ENCODE measurements at regions not wholly inside any gene's neighbourhood (a gene's known extent, or its start where the extent isn't known, plus 50 kb on each side); places are given as distances from the start of the nearest gene placed in this dataset.
"Not testable (repeated sequence)": the region's sequence is repeated elsewhere in the genome, so short reads cannot be mapped to it uniquely, and the experiment has no call there.

- H3K27ac ChIP-seq; H3K4me3 ChIP-seq; H3K36me3 ChIP-seq; H3K9me3 ChIP-seq; H3K4me1 ChIP-seq; DNase-seq; H3K27me3 ChIP-seq (replicated peaks in 1 of 7); intact Hi-C loops (cut with DNase I; ENCODE audit: low total_unique reads): not testable (repeated sequence)
- WGBS, 5 donors = 89 to 96% (median 94%) methylated on average over 4 of the region's 4 CpGs
These were observed 94.3 kb downstream of the XKR3 start for GRCh38 chr22:16730894-16731293.

- intact Hi-C loops (cut with DNase I; ENCODE audit: low total_unique reads); H3K27ac ChIP-seq: not testable (repeated sequence)
- WGBS, 5 donors = 0 to 32% (median 11%) methylated on average over 1 of the region's 1 CpG
These were observed 97.7 kb downstream of the XKR3 start for GRCh38 chr22:16727491-16727890.

GRCh38 chr22:16723241-16723640 lies 102.0 kb downstream of the XKR3 start:
- intact Hi-C loops (cut with DNase I; ENCODE audit: low total_unique reads) = not testable (repeated sequence)
- WGBS, 5 donors = 49 to 55% (median 51%) methylated on average over 4 of the region's 4 CpGs

More at GRCh38 chr22:16727491-16727890, 97.7 kb downstream of the XKR3 start:
- not testable (repeated sequence) for H3K4me1 ChIP-seq; H3K27me3 ChIP-seq (replicated peaks in 1 of 7); DNase-seq; H3K9me3 ChIP-seq; H3K36me3 ChIP-seq; H3K4me3 ChIP-seq

GRCh38 chr22:16722564-16722963 lies 102.6 kb downstream of the XKR3 start:
- WGBS, 5 donors = 10 to 17% (median 12%) methylated on average over 3 of the region's 3 CpGs
- H3K4me3 ChIP-seq; intact Hi-C loops (cut with DNase I; ENCODE audit: low total_unique reads); DNase-seq; H3K9me3 ChIP-seq; H3K36me3 ChIP-seq; H3K27me3 ChIP-seq (replicated peaks in 1 of 7); H3K4me1 ChIP-seq: not testable (repeated sequence)
- peak overlapping the region in 5 of 8 donors; percentile 26 to 76 (median 71) for H3K27ac ChIP-seq

More at GRCh38 chr22:16723241-16723640, 102.0 kb downstream of the XKR3 start:
- not testable (repeated sequence) for H3K36me3 ChIP-seq; H3K4me1 ChIP-seq; DNase-seq; H3K27me3 ChIP-seq (replicated peaks in 1 of 7); H3K9me3 ChIP-seq; H3K4me3 ChIP-seq
- H3K27ac ChIP-seq = peak overlapping the region in 3 of 8 donors; percentile 71 to 76 (median 73)

GRCh38 chr22:16721961-16722360 lies 103.2 kb downstream of the XKR3 start:
- Histone ChIP-seq H3K27me3 (replicated peaks in 1 of 7) (peaks cover 0 to 13% (median 0%) of the 10 kb centered on the region in 7 donors), H3K4me3 (peak overlapping the region in 1 of 8 donors; percentile 11), H3K4me1 (peaks cover 0 to 7% (median 0%) of the 10 kb centered on the region in 6 donors), H3K36me3 (no peaks in the 10 kb centered on the region), H3K9me3 (peaks cover 0 to 5% (median 0%) of the 10 kb centered on the region in 8 donors), H3K27ac (peak overlapping the region in 7 of 8 donors; percentile 29 to 76 (median 69))
- 26 to 43% (median 34%) methylated on average over 4 of the region's 4 CpGs for WGBS, 5 donors
- TF ChIP-seq POLR2AphosphoS5 (IDR thresholded peaks at IDR 0.05) (no peak), POLR2A (IDR thresholded peaks at IDR 0.05) (no peak), CTCF (IDR thresholded peaks at IDR 0.05 in 8 of 11, conservative IDR thresholded peaks at IDR 0.05 in 3 of 11) (no peak)
- DNase-seq = no peak
- intact Hi-C loops (cut with DNase I; ENCODE audit: low total_unique reads) = no loop called here

GRCh38 chr22:16717699-16718558 lies 107.3 kb downstream of the XKR3 start:
- 51 to 73% (median 58%) methylated on average over 35 of the region's 35 CpGs for WGBS, 5 donors
- peak; percentile 59 for DNase-seq
- Histone ChIP-seq H3K4me3 (no peak overlapping the region), H3K9me3 (peaks cover 0 to 5% (median 0%) of the 10 kb centered on the region in 8 donors), H3K27ac (no peak overlapping the region), H3K27me3 (replicated peaks in 1 of 7) (peaks cover 0 to 13% (median 0%) of the 10 kb centered on the region in 7 donors), H3K36me3 (no peaks in the 10 kb centered on the region), H3K4me1 (no peaks in the 10 kb centered on the region)
- intact Hi-C loops (cut with DNase I; ENCODE audit: low total_unique reads) = no loop called here
- TF ChIP-seq POLR2A (IDR thresholded peaks at IDR 0.05) = no peak
- no peak for TF ChIP-seq POLR2AphosphoS5 (IDR thresholded peaks at IDR 0.05)

GRCh38 chr22:16714568-16714967 lies 110.6 kb downstream of the XKR3 start:
- WGBS, 5 donors = 63 to 84% (median 81%) methylated on average over 3 of the region's 3 CpGs
- H3K4me1 ChIP-seq; H3K36me3 ChIP-seq; DNase-seq; H3K4me3 ChIP-seq; intact Hi-C loops (cut with DNase I; ENCODE audit: low total_unique reads); H3K27ac ChIP-seq: not testable (repeated sequence)
- Histone ChIP-seq H3K9me3 (peaks cover 0 to 19% (median 3%) of the 10 kb centered on the region in 8 donors), H3K27me3 (replicated peaks in 1 of 7) (peaks cover 0 to 13% (median 0%) of the 10 kb centered on the region in 7 donors)

- H3K4me1 ChIP-seq; DNase-seq; H3K27ac ChIP-seq; H3K27me3 ChIP-seq (replicated peaks in 1 of 7); H3K36me3 ChIP-seq; intact Hi-C loops (cut with DNase I; ENCODE audit: low total_unique reads); H3K9me3 ChIP-seq; H3K4me3 ChIP-seq: not testable (repeated sequence)
- WGBS, 5 donors = 60 to 74% (median 67%) methylated on average over 2 of the region's 2 CpGs
These were observed 109.8 kb upstream of the CCT8L2 start for GRCh38 chr22:16702318-16702870.

GRCh38 chr22:16700390-16700789 lies 107.8 kb upstream of the CCT8L2 start:
- H3K9me3 ChIP-seq; intact Hi-C loops (cut with DNase I; ENCODE audit: low total_unique reads); H3K27ac ChIP-seq; H3K36me3 ChIP-seq; H3K4me3 ChIP-seq; H3K27me3 ChIP-seq (replicated peaks in 1 of 7); H3K4me1 ChIP-seq; DNase-seq: not testable (repeated sequence)
- WGBS, 5 donors = 68 to 85% (median 81%) methylated on average over 5 of the region's 5 CpGs
